HG03103 (cell line): ENCODE measurements at regions not wholly inside any gene's neighbourhood (a gene's known extent, or its start where the extent isn't known, plus 50 kb on each side); places are given as distances from the start of the nearest gene placed in this dataset.

ENCODE experiments used
- ATAC-seq: cut with Tn5 transposase; IDR thresholded peaks from one replicate; pipeline ENCODE4 v1.9.1; 2021; ENCODE audit warnings: low read depth; ENCODE audit not compliant: unreplicated experiment

- ATAC-seq = peak; percentile 50
Measured at GRCh38 chr11:130636722-130637464, 188.4 kb downstream of the ADAMTS15 start.

- ATAC-seq = no peak
Measured at GRCh38 chr11:130637566-130637965, 189.1 kb downstream of the ADAMTS15 start.

GRCh38 chr11:130638033-130638432, 189.6 kb downstream of the ADAMTS15 start:
- ATAC-seq = no peak

- ATAC-seq = no peak
Measured at GRCh38 chr11:130638624-130639023, 190.2 kb downstream of the ADAMTS15 start.

- ATAC-seq = no peak
Measured at GRCh38 chr11:130639369-130639768, 190.9 kb downstream of the ADAMTS15 start.

- ATAC-seq = no peak
Measured at GRCh38 chr11:130640526-130640925, 192.1 kb downstream of the ADAMTS15 start.

GRCh38 chr11:130641876-130642275, 193.4 kb downstream of the ADAMTS15 start:
- ATAC-seq = no peak

GRCh38 chr11:130642994-130643393, 194.5 kb downstream of the ADAMTS15 start:
- no peak for ATAC-seq

- ATAC-seq = no peak
Measured at GRCh38 chr11:130644187-130644586, 195.7 kb downstream of the ADAMTS15 start.

GRCh38 chr11:130645164-130645842, 196.9 kb downstream of the ADAMTS15 start:
- no peak for ATAC-seq

GRCh38 chr11:130645843-130646197, 197.4 kb downstream of the ADAMTS15 start:
- ATAC-seq = no peak

- no peak for ATAC-seq
Measured at GRCh38 chr11:130646881-130647280, 198.4 kb downstream of the ADAMTS15 start.

GRCh38 chr11:130647371-130647770, 198.9 kb downstream of the ADAMTS15 start:
- ATAC-seq = no peak

- ATAC-seq = no peak
Measured at GRCh38 chr11:130649801-130650200, 201.4 kb downstream of the ADAMTS15 start.

- ATAC-seq = no peak
Measured at GRCh38 chr11:130650456-130651030, 202.1 kb downstream of the ADAMTS15 start.

GRCh38 chr11:130651066-130651855, 202.8 kb downstream of the ADAMTS15 start:
- ATAC-seq = no peak

GRCh38 chr11:130652671-130653335, 204.4 kb downstream of the ADAMTS15 start:
- ATAC-seq = no peak

- no peak for ATAC-seq
Measured at GRCh38 chr11:130653838-130654636, 205.6 kb downstream of the ADAMTS15 start.

GRCh38 chr11:130655300-130655699, 206.9 kb downstream of the ADAMTS15 start:
- ATAC-seq = no peak

GRCh38 chr11:130666781-130667251, 218.4 kb downstream of the ADAMTS15 start:
- ATAC-seq = no peak
